ENCODE measurements at regions not wholly inside any gene's neighbourhood (a gene's known extent, or its start where the extent isn't known, plus 50 kb on each side); places are given as distances from the start of the nearest gene placed in this dataset.

- no peak overlapping the region for H3K4me2 ChIP-seq (ENCODE audit: low read depth, low read length)
- TF ChIP-seq EZH2 (optimal IDR thresholded peaks at IDR 0.05; ENCODE audit: low read depth, low read length) (no peak), EZH2phosphoT487 (IDR thresholded peaks at IDR 0.05; ENCODE audit: low read length) (no peak), CTCF (IDR thresholded peaks at IDR 0.05; ENCODE audit: low read length) (no peak)
- no peak overlapping the region for H3K9ac ChIP-seq (ENCODE audit: low read length)
Measured at GRCh38 chr7:16063716-16064675, 357.3 kb downstream of the CRPPA start.

GRCh38 chr7:16063221-16063620 lies 358.1 kb downstream of the CRPPA start:
- TF ChIP-seq EZH2 (optimal IDR thresholded peaks at IDR 0.05; ENCODE audit: low read depth, low read length) (no peak), CTCF (IDR thresholded peaks at IDR 0.05; ENCODE audit: low read length) (no peak), EZH2phosphoT487 (IDR thresholded peaks at IDR 0.05; ENCODE audit: low read length) (no peak)
- H3K4me1 ChIP-seq (ENCODE audit: low read length), result no peaks in the 10 kb centered on the region
- no peaks in the 10 kb centered on the region for H3K27me3 ChIP-seq (replicated peaks; ENCODE audit: insufficient read depth, low read length)
- H3K9ac ChIP-seq (ENCODE audit: low read length), result no peak overlapping the region
- H3F3A ChIP-seq (ENCODE audit: insufficient read depth, low read length), result no peaks in the 10 kb centered on the region
- H3K36me3 ChIP-seq (replicated peaks; ENCODE audit: insufficient read depth, low read length), result no peaks in the 10 kb centered on the region
- no peaks in the 10 kb centered on the region for H3K79me2 ChIP-seq (ENCODE audit: low read length)
- H3K4me3 ChIP-seq (ENCODE audit: low read length), result no peak overlapping the region
- no peak overlapping the region for H3K4me2 ChIP-seq (ENCODE audit: low read depth, low read length)
- H3K27ac ChIP-seq (ENCODE audit: low read length), result no peak overlapping the region
- no peak overlapping the region for H2AFZ ChIP-seq (ENCODE audit: low read length)
- no peaks in the 10 kb centered on the region for H4K20me1 ChIP-seq (ENCODE audit: insufficient read depth, low read length)
- no peaks in the 10 kb centered on the region for H3K9me2 ChIP-seq (replicated peaks; ENCODE audit: insufficient read depth, low read length)
- no peak for DNase-seq
- no peaks in the 10 kb centered on the region for H3K9me3 ChIP-seq (replicated peaks; ENCODE audit: insufficient read depth, low read length)

More at GRCh38 chr7:16063716-16064675, 357.3 kb downstream of the CRPPA start:
- Histone ChIP-seq H4K20me1 (ENCODE audit: insufficient read depth, low read length) (no peaks in the 10 kb centered on the region), H3K27ac (ENCODE audit: low read length) (no peak overlapping the region), H3K9me3 (replicated peaks; ENCODE audit: insufficient read depth, low read length) (no peaks in the 10 kb centered on the region), H3K79me2 (ENCODE audit: low read length) (no peaks in the 10 kb centered on the region), H3K4me3 (ENCODE audit: low read length) (no peak overlapping the region), H3K4me1 (ENCODE audit: low read length) (no peaks in the 10 kb centered on the region), H3K36me3 (replicated peaks; ENCODE audit: insufficient read depth, low read length) (no peaks in the 10 kb centered on the region), H2AFZ (ENCODE audit: low read length) (no peak overlapping the region), H3F3A (ENCODE audit: insufficient read depth, low read length) (no peaks in the 10 kb centered on the region), H3K9me2 (replicated peaks; ENCODE audit: insufficient read depth, low read length) (no peaks in the 10 kb centered on the region), H3K27me3 (replicated peaks; ENCODE audit: insufficient read depth, low read length) (no peaks in the 10 kb centered on the region)
- no peak for DNase-seq

- Histone ChIP-seq H3K36me3 (replicated peaks; ENCODE audit: insufficient read depth, low read length) (no peaks in the 10 kb centered on the region), H2AFZ (ENCODE audit: low read length) (no peak overlapping the region), H3K9me3 (replicated peaks; ENCODE audit: insufficient read depth, low read length) (no peaks in the 10 kb centered on the region), H4K20me1 (ENCODE audit: insufficient read depth, low read length) (no peaks in the 10 kb centered on the region), H3K9ac (ENCODE audit: low read length) (no peak overlapping the region), H3K4me3 (ENCODE audit: low read length) (no peak overlapping the region), H3K27ac (ENCODE audit: low read length) (no peak overlapping the region), H3K27me3 (replicated peaks; ENCODE audit: insufficient read depth, low read length) (no peaks in the 10 kb centered on the region), H3K9me2 (replicated peaks; ENCODE audit: insufficient read depth, low read length) (no peaks in the 10 kb centered on the region), H3K79me2 (ENCODE audit: low read length) (no peaks in the 10 kb centered on the region), H3F3A (ENCODE audit: insufficient read depth, low read length) (no peaks in the 10 kb centered on the region), H3K4me1 (ENCODE audit: low read length) (no peaks in the 10 kb centered on the region), H3K4me2 (ENCODE audit: low read depth, low read length) (no peak overlapping the region)
- TF ChIP-seq EZH2 (optimal IDR thresholded peaks at IDR 0.05; ENCODE audit: low read depth, low read length) (no peak), CTCF (IDR thresholded peaks at IDR 0.05; ENCODE audit: low read length) (no peak), EZH2phosphoT487 (IDR thresholded peaks at IDR 0.05; ENCODE audit: low read length) (no peak)
- no peak for DNase-seq
Measured at GRCh38 chr7:16062269-16062668, 359.1 kb downstream of the CRPPA start.

All from MM.1S (cell line).